H54 (cell line): ENCODE measurements at regions not wholly inside any gene's neighbourhood (a gene's known extent, or its start where the extent isn't known, plus 50 kb on each side); places are given as distances from the start of the nearest gene placed in this dataset.
A peak's percentile ranks its signal among the peaks of the same experiment; 100 is the strongest.
"Not testable (repeated sequence)": the region's sequence is repeated elsewhere in the genome, so short reads cannot be mapped to it uniquely, and the experiment has no call there.

Experiments used
- DNase-seq: peaks from one replicate; pipeline ENCODE4 v3.0.0; 2011; ENCODE audit warnings: low spot score, mixed read lengths; ENCODE audit not compliant: insufficient read length
- FAIRE-seq: peaks from 3 replicates; lab custom pipeline; 2011; peaks lifted over from hg19 to GRCh38; lab: Jason Lieb, UNC
- POLR2A ChIP-seq: IDR thresholded peaks from 2 replicates; pipeline ENCODE4 v1.6.1; 2011; ENCODE audit warnings: low read depth, mild to moderate bottlenecking, low read length

DNA sequence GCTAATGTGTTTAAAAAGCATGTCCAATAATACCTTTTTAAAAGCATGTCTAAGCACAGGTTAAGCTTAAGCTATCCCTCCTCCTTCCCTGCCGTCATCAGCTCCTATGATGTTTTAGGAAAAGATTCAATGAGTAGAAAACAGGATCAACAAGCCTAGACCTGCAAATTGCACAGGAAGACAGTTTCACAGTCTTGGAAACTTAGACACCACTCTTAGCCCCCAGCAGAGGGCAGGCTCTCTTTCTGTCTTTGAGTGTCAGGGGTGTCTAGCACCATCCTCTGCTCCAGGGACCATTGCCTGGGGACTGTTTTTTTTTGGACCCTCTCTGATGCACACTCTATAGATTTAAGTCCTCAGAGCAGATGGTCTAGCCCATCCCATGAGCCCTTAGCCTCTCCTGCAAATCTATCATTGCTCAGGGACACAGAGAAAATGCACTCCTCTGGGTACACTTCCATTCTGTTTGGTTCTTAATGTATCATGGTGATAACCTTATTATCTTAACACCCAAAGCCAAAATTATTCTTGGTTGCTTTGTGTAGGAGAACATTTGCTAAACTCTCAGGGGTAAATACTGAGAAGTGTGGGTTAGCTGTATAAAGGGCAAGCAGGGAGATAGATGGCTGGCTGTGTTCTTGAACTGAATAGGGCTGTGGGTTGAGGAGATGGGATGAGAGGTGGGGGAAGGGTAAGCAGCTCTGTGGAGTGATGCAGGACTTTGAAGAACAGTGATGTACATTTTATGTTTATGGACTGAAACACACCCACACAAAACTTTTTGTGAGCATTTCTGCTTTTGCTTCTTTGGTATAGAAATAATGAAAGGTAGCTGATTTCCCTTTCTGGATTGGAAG is 259.9 kb upstream of the DDHD1 start:
- DNase-seq: no peak
- no peak for FAIRE-seq
- TF ChIP-seq POLR2A: no peak

DNA sequence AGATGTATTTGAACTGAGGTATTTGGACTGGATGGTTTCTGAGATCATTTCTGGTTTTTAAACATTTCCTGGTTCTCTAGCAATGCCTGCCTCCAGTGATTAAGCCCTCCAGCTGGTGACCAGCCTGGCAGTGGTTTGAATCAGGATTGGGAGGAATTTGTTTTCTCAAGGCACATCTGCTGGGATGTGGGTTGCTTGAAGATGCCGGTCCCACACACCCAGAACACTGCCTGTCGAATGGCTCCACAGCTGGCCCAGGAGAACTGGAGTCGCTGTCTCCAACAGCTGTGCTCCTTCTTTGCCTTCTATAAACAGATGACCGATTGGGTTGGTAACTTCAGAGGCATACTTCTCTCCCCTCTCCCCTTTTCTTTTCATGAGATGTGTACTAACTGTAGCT is 258.0 kb upstream of the DDHD1 start:
- TF ChIP-seq POLR2A: no peak
- DNase-seq (no peak), FAIRE-seq (peak; percentile 30)

DNA sequence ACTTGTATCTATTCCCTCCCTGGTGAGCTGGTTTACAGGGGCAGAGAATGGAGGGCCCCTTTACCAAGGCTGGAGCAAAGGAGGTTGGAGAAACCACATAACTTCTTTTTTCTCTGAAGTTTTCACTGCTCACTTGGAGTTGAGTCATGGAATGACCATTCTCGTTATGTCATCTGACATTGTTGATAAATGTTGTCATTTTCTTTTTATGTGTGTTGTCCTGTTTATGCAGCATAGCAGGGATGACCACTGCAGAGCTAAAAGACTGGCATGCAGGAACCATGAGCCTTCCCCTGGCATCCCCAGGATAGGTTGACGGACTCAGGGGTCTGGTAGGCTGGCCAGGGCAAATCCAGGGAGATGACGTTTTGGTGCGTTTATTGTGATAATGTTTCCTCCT is 256.8 kb upstream of the DDHD1 start:
- no peak for TF ChIP-seq POLR2A
- DNase-seq (peak; percentile 25), FAIRE-seq (peak; percentile 86)

DNA sequence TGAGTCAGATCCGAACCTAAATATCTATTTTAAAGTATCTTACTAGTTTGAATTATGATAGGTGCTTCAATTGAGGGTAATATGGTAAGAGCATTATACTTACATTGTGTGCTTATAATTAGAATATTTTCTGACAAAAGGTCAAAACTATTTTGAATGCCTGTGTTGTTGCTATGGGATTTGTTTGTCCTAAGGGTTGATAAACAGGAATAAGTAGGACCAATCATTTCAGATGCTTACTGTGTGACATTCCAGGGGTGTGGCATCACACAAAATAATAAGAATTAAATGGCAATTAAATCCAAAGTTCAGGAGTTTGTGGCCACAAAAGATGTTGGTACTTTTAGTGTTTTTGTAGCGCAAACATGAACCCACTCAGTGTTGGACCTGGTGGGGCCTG is 256.2 kb upstream of the DDHD1 start:
- no peak for TF ChIP-seq POLR2A
- no peak for FAIRE-seq
- DNase-seq: no peak

DNA sequence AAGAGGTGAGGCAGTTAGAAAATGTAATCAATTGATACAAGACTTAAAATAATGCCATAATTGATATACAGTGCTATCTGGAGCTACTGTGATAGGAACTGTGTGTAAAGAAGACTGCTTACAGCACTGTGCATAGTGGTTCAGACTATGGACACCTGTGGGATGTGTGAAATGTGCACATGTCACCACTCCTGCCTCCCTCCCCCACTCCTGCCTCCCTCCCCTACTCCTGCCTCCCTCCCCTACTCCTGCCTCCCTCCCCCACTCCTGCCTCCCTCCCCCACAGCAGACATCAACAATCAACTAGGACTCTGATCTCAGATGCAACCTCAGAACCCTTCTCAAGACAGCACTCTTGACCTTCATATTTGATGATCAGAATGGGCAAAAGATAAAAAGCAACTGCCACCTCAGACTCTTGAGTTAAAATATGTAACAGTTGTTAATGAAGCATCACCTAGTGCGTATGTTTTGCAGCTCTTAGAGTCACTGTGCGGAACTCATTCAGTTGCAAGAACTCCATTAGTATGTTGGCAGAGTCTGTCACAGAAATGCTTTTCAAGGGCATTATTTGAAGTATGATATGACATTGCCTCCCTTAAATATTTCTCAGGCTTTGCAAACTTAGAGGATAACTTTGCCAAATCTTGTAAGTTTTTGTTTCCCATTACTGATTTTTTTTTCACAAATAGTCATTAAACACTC is 255.2 kb upstream of the DDHD1 start:
- no peak for FAIRE-seq
- DNase-seq: no peak
- TF ChIP-seq POLR2A: no peak

DNA sequence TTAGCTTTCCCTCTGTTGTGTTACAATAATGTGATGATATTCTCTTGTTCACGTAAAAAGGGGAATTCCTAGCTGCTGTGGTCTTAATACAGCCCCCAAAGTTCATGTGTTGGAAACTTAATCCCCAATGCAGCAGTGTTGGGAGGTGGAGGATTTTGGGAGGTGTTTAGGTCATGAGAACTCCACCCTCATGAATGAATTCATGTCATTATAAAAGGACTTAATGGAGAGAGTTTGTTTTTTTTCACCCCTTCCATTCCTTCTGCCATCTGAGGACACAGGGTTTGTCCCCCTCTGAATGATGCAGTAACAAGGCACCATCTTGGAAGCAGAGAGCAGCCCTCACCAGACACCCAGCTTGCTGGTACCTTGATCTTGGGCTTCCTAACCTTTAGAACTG is 253.4 kb upstream of the DDHD1 start:
- FAIRE-seq: no peak
- no peak for TF ChIP-seq POLR2A
- DNase-seq: no peak

DNA sequence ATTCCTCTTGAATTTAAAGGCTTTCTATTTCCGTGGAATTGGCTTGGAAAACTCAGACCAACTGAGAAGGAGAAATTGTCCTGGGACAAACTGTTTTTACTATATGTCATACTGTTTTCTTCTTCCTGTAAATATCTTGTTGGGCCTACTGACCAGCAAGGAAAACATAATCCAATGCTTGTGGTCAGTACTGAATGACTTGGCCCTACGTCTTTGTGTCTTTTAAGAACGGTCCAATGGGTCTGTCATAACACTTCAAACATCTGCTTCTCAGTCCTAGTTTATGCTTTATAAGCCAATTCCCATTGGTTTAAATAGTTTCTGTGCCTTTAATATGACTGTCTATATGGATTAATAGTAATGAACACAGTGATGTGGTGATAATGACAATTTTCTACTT is 248.5 kb upstream of the DDHD1 start:
- DNase-seq: no peak
- FAIRE-seq: no peak
- no peak for TF ChIP-seq POLR2A

DNA sequence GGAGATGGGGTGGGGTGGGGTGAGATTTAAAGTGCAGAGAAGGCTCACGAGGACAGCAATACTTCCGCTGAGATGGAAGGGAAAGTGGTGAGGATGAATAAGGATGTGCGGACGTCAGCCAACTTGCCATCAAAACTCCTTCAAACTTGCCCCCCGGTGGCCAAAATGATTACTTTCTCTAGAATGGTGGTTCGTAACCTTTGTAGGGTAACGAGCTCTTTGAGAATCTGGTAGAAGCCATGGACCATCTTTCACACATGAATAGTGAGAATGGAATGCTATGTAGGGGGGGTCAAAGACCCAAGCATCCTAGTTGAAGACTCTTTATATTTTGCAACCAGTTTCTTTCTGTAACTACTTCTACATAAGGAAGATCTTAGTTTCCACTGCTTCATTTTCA is 245.9 kb upstream of the DDHD1 start:
- DNase-seq (peak; percentile 11), FAIRE-seq (peak; percentile 27)
- TF ChIP-seq POLR2A: no peak

DNA sequence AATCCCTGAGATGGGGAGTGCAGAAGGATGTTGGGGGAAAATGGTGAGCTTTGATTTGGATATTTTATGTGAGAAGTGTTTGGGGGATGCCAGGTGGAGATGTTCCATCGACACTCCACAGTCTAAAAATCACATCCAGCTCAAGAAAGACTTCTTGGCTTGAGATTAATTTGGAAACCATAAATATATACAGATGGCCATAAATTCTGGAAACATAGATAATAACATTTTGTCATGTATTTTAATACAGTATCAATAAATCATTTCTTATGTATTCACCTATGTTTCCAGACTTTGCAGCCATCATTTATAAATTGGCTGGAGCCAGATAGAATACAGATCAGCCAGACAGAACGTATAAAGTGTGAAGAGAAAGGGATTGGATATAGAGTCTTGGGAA is 245.5 kb upstream of the DDHD1 start:
- no peak for TF ChIP-seq POLR2A

DNA sequence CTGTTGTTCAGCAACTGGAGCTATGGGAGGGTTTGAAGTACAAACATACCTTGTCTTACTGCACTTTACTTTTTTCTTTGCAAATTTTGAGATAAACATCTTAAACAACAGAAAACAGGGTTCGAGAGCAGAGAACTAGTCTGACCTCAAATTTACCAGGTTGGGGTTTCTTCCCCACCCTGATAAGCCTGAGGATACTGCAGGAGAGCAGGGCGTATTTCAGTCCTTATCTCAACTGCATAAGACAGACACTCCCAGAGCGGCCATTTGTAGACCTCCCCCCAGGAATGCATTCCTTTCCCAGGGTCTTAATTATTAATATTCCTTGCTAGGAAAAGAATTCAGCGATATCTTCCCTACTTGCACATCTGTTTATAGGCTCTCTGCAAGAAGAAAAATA is 242.1 kb upstream of the DDHD1 start:
- not testable (repeated sequence) for FAIRE-seq, DNase-seq

More for the DNA sequence above, 245.5 kb upstream of the DDHD1 start:
- no peak for DNase-seq
- no peak for FAIRE-seq

DNA sequence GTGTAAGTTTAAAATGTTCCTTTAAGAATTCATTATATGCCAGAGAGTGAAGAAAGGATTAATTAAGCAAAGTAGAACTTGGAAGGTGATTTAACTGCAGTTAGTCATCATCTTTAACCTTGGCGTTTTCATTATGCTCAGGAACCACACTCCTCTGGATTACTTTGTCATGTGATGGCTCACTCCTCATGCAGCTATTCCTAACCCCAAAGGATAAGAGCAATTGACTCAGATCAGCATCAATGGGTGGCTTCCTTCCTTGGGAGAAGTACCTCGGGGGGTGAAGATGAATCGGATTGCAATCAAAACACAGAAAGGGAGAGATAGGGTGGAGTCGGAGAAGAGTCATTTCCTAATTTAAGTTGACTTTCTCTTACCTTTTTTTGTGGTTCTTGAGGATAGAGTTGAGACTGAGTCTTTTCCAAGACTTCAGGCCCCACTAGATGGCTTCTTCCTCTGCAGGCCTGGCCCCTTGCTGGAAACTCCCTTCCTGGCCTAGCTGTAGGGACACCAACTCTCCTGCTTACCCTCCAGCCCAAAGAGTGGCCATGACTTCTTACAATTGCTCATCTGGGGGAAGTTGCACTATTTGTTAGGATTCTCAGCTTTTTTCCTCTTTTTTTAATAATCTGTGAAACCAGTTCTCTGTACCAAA is 238.6 kb upstream of the DDHD1 start:
- FAIRE-seq (peak; percentile 92), DNase-seq (peak; percentile 34)
- no peak for TF ChIP-seq POLR2A

DNA sequence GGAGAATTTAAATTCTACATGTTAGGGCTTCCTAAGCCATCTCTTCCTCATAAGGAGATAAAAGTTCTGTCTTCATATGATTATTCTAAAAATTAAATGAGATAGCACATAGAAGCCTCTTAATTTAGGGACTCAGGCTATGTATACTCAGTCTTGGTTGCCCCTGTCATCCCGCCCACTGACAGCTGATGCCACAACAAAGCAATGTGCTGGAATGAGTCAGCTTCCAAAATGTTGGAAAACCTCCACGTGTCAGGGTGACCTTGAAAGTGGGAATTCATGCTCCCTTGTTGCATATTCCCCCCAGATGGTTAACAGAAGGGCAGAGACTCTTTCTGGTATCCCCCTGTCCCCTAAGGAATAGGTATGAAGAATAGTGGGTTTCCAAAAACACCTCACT is 238.0 kb upstream of the DDHD1 start:
- peak; percentile 89 for FAIRE-seq
- peak; percentile 7 for DNase-seq
- TF ChIP-seq POLR2A: no peak

DNA sequence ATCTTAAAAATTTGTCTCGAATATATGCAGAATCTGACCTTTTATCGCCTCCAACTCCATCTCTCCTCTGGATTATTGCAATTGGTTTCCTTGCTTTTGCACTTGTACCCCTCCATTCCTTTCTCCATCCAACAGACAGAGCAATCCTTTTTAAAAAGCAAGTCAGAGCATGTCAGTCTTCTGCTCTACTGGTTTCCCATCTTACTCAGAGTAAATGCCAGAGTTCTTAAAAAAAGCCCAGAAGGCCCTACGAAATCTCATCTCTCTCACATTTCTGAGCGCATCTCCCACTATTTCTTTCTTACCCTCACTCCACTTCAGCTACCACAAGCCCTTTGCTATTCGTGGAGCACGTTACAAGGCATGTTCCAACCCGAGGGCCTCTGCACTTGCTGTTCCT is 236.9 kb upstream of the DDHD1 start:
- no peak for TF ChIP-seq POLR2A
- DNase-seq: no peak

DNA sequence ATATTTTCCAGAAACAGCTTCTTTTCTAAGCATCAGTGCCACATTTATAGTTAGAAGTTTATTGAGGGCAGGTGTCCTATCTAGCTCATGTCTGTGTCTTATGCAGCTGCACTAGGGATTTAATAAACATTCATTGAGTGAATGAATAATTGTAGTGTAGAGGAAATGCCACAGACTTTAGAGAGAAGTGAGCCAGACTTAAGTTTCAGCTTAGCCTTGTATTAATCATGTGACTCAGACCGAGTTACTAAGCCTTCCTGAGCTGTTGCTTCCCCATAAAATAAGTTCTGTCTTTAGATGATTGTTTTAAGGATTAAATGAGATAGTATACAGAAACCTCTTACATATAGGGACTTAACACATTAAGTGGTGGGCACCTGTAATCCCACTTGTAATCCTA is 236.1 kb upstream of the DDHD1 start:
- TF ChIP-seq POLR2A: no peak
- no peak for FAIRE-seq
- DNase-seq: no peak

More for the DNA sequence above, 236.9 kb upstream of the DDHD1 start:
- FAIRE-seq: no peak
